Keratinocyte (primary cell): ENCODE measurements at regions not wholly inside any gene's neighbourhood (a gene's known extent, or its start where the extent isn't known, plus 50 kb on each side); places are given as distances from the start of the nearest gene placed in this dataset.

ENCODE experiments used
- DNase-seq: peaks from one replicate; pipeline ENCODE4 v3.0.0-alpha.2; 2011; ENCODE audit warnings: low read depth, missing footprints, low spot score
- FAIRE-seq: peaks from 2 replicates; lab custom pipeline; 2011; peaks lifted over from hg19 to GRCh38; lab: Jason Lieb, UNC
- H2AFZ ChIP-seq: 2 replicates; pipeline ENCODE4 v1.6.0; 2012; ENCODE audit warnings: low read length, control low read depth, inconsistent platforms; ENCODE audit not compliant: control insufficient read depth
- H3K27ac ChIP-seq: 2 replicates; pipeline ENCODE4 v1.5.1; 2011; ENCODE audit warnings: low read length; ENCODE audit not compliant: control insufficient read depth, insufficient read depth
- H3K27me3 ChIP-seq: 3 replicates; pipeline ENCODE4 v1.6.0; 2011; ENCODE audit warnings: low read length; ENCODE audit not compliant: control insufficient read depth, insufficient read depth; ENCODE audit errors: extremely low read depth
- H3K36me3 ChIP-seq, 2 experiments: 2 replicates in 1 of 2; 3 replicates in 1 of 2; pipeline ENCODE4 v1.5.1; 2011; ENCODE audit warnings: low read length in 2 of 2, mild to moderate bottlenecking in 1 of 2; ENCODE audit not compliant: control insufficient read depth in 2 of 2, insufficient read depth in 2 of 2; ENCODE audit errors: extremely low read depth in 1 of 2
- H3K4me1 ChIP-seq: 3 replicates; pipeline ENCODE4 v1.5.1; 2011; ENCODE audit warnings: low read length; ENCODE audit not compliant: control insufficient read depth, insufficient read depth; ENCODE audit errors: extremely low read depth
- H3K4me2 ChIP-seq: 3 replicates; pipeline ENCODE4 v1.6.0; 2011; ENCODE audit warnings: low read depth, low read length; ENCODE audit not compliant: control insufficient read depth, insufficient read depth; ENCODE audit errors: extremely low read depth
- H3K4me3 ChIP-seq, 3 experiments: fragments of 200-600 bp in 1 of 3; sonication (generic) in 1 of 3; 2 replicates in 2 of 3; 3 replicates in 1 of 3; pipeline ENCODE4 v1.5.1; 2011 to 2016; ENCODE audit warnings: low read length in 3 of 3, mild to moderate bottlenecking in 3 of 3, control low read depth in 2 of 3, inconsistent platforms in 1 of 3, low read depth in 1 of 3, mixed read lengths in 1 of 3, mixed run types in 1 of 3, moderate library complexity in 1 of 3; ENCODE audit not compliant: control insufficient read depth in 2 of 3, insufficient read depth in 2 of 3; ENCODE audit errors: extremely low read depth in 1 of 3
- H3K79me2 ChIP-seq: 2 replicates; pipeline ENCODE4 v1.6.0; 2012; ENCODE audit warnings: low read length; ENCODE audit not compliant: control insufficient read depth, insufficient read depth
- H3K9ac ChIP-seq: 3 replicates; pipeline ENCODE4 v1.6.0; 2011; ENCODE audit warnings: low read length; ENCODE audit not compliant: control insufficient read depth, insufficient read depth; ENCODE audit errors: extremely low read depth
- H3K9me1 ChIP-seq: 3 replicates; pipeline ENCODE4 v1.6.0; 2011; ENCODE audit warnings: low read length; ENCODE audit not compliant: control insufficient read depth, insufficient read depth; ENCODE audit errors: extremely low read depth
- H3K9me3 ChIP-seq: 2 replicates; pipeline ENCODE4 v1.5.1; 2012; ENCODE audit warnings: low read depth, low read length; ENCODE audit not compliant: control insufficient read depth
- H4K20me1 ChIP-seq: 3 replicates; pipeline ENCODE4 v1.6.0; 2011; ENCODE audit warnings: low read length; ENCODE audit not compliant: control insufficient read depth, insufficient read depth; ENCODE audit errors: extremely low read depth
- EZH2 ChIP-seq: IDR thresholded peaks from one replicate; pipeline ENCODE4 v1.6.1; 2012; ENCODE audit warnings: inconsistent platforms, mild to moderate bottlenecking, low read length, moderate library complexity
- dilution Hi-C: fragments of 300-500 bp; cut with MboI; formaldehyde crosslinking; loops from one replicate; pipeline ENCODE4 v1.7.0; 2020; ENCODE audit warnings: low sequenced_read_pairs; ENCODE audit not compliant: extremely low pct_ligation_motif_present
- TF ChIP-seq, protein P1 (sequence below), 3 experiments: IDR thresholded peaks in 1 of 3; conservative IDR thresholded peaks in 1 of 3; optimal IDR thresholded peaks in 1 of 3; 2 replicates in 2 of 3; 3 replicates in 1 of 3; pipeline versions ENCODE3 to v1.5.1; 2011; ENCODE audit warnings: low read length in 3 of 3, mild to moderate bottlenecking in 3 of 3, moderate library complexity in 2 of 3, control low read depth in 1 of 3, inconsistent platforms in 1 of 3; ENCODE audit not compliant: insufficient read depth in 2 of 3; ENCODE audit errors: extremely low read depth in 1 of 3

DNA sequence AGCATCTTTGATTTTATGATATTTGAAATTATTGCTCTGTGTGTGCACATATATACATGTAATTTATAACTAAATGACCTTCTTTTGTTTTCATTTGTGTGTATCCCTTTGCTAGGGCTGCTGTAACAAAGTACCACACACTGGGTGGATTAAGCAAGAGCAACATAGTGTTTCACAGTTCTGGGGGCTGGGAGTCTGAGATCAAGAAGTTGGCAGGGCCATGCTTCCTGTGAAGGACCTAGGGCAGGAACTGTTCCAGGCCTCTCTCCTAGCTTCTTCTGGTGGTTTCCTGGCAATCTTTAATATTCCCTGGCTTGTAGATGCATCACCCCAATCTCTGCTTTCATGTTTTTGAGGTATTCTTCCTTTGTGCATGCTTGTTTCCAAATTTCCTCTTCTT lies 1043.9 kb downstream of the TSN start:
- H3K9me3 ChIP-seq: no peaks in the 10 kb centered on the region
- no peaks in the 10 kb centered on the region for H3K27me3 ChIP-seq
- no peaks in the 10 kb centered on the region for H3K79me2 ChIP-seq
- FAIRE-seq (no peak), DNase-seq (no peak)
- H3K4me1 ChIP-seq: no peaks in the 10 kb centered on the region
- H3K27ac ChIP-seq: no peak overlapping the region
- dilution Hi-C loops: no loop called here
- H3K9me1 ChIP-seq: no peaks in the 10 kb centered on the region
- no peak overlapping the region for H3K4me3 ChIP-seq
- no peaks in the 10 kb centered on the region for H4K20me1 ChIP-seq
- no peak overlapping the region for H2AFZ ChIP-seq
- no peak overlapping the region for H3K4me2 ChIP-seq
- H3K36me3 ChIP-seq: no peaks in the 10 kb centered on the region
- TF ChIP-seq, protein P1, sequence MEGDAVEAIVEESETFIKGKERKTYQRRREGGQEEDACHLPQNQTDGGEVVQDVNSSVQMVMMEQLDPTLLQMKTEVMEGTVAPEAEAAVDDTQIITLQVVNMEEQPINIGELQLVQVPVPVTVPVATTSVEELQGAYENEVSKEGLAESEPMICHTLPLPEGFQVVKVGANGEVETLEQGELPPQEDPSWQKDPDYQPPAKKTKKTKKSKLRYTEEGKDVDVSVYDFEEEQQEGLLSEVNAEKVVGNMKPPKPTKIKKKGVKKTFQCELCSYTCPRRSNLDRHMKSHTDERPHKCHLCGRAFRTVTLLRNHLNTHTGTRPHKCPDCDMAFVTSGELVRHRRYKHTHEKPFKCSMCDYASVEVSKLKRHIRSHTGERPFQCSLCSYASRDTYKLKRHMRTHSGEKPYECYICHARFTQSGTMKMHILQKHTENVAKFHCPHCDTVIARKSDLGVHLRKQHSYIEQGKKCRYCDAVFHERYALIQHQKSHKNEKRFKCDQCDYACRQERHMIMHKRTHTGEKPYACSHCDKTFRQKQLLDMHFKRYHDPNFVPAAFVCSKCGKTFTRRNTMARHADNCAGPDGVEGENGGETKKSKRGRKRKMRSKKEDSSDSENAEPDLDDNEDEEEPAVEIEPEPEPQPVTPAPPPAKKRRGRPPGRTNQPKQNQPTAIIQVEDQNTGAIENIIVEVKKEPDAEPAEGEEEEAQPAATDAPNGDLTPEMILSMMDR (optimal IDR thresholded peaks at IDR 0.05 in 1 of 3, IDR thresholded peaks at IDR 0.05 in 1 of 3, conservative IDR thresholded peaks at IDR 0.05 in 1 of 3; ENCODE audit: extremely low read depth in 1 of 3, insufficient read depth in 2 of 3, low read length in 3 of 3): no peak
- no peak for TF ChIP-seq EZH2
- H3K9ac ChIP-seq: no peak overlapping the region

DNA sequence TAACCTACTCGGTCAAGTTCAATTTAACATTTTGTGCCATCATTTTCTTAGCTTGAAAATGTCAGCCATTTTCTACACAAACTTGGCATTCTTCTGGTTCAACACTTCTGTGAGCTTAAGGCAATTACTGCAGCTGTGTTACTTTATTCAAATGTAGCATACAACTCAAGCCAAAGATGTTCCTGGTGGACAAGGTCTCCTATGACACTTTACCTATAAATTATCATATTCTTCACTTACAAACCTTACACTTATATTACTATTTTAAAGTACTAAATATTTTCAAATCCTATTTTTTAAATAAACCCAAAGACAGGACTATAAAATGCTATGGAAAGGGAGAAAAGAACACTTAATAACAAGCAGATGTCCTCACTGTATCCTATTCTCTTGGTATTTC lies 1045.3 kb downstream of the TSN start:
- dilution Hi-C loops: no loop called here
- H3K9me1 ChIP-seq: no peaks in the 10 kb centered on the region
- no peak overlapping the region for H3K4me2 ChIP-seq
- H3K4me1 ChIP-seq: no peaks in the 10 kb centered on the region
- TF ChIP-seq, protein P1 (optimal IDR thresholded peaks at IDR 0.05 in 1 of 3, IDR thresholded peaks at IDR 0.05 in 1 of 3, conservative IDR thresholded peaks at IDR 0.05 in 1 of 3; ENCODE audit: extremely low read depth in 1 of 3, insufficient read depth in 2 of 3, low read length in 3 of 3): no peak
- no peak for TF ChIP-seq EZH2
- H3K79me2 ChIP-seq: no peaks in the 10 kb centered on the region
- no peaks in the 10 kb centered on the region for H4K20me1 ChIP-seq
- no peaks in the 10 kb centered on the region for H3K9me3 ChIP-seq
- H3K27me3 ChIP-seq: no peaks in the 10 kb centered on the region
- H2AFZ ChIP-seq: no peak overlapping the region
- FAIRE-seq (no peak), DNase-seq (no peak)
- H3K4me3 ChIP-seq: no peak overlapping the region
- H3K36me3 ChIP-seq: no peaks in the 10 kb centered on the region
- H3K9ac ChIP-seq: no peak overlapping the region
- H3K27ac ChIP-seq: no peak overlapping the region
